ENCODE measurements at regions not wholly inside any gene's neighbourhood (a gene's known extent, or its start where the extent isn't known, plus 50 kb on each side); places are given as distances from the start of the nearest gene placed in this dataset.

DNA sequence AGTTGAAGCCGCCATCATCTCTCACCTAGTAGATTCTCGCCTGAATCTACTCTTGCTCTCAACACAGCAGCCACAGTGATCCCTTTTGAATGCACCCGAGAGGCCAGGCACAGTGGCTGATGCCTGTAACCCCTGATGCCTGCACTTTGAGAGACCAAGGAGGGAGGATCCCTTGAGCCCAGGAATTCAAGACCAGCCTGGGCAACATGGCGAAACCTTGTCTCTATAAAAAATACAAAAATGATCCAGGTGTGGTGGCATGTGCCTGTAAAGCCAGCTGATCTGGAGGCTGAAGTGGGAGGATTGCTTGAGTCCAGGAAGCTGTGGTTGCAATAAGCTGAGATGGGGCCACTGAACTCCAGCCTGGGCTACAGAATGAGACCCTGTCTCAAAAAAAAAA is 60.3 kb upstream of the EML4 start:
- no peak for DNase-seq (ENCODE audit: low spot score in 2 of 2)
- Histone ChIP-seq H3K4me3 (no peak overlapping the region), H3K27ac (no peak overlapping the region), H3K27me3 (no peaks in the 10 kb centered on the region), H3K4me1 (no peaks in the 10 kb centered on the region), H3K9me3 (no peaks in the 10 kb centered on the region), H3K36me3 (no peaks in the 10 kb centered on the region)
- intact Hi-C loops (cut with DNase I; ENCODE audit: low total_unique reads), result loop anchor here (10.0 kb wide), 1 partner anchor 126 kb away; no protein-coding TSS in a partner anchor
- TF ChIP-seq, protein P1, sequence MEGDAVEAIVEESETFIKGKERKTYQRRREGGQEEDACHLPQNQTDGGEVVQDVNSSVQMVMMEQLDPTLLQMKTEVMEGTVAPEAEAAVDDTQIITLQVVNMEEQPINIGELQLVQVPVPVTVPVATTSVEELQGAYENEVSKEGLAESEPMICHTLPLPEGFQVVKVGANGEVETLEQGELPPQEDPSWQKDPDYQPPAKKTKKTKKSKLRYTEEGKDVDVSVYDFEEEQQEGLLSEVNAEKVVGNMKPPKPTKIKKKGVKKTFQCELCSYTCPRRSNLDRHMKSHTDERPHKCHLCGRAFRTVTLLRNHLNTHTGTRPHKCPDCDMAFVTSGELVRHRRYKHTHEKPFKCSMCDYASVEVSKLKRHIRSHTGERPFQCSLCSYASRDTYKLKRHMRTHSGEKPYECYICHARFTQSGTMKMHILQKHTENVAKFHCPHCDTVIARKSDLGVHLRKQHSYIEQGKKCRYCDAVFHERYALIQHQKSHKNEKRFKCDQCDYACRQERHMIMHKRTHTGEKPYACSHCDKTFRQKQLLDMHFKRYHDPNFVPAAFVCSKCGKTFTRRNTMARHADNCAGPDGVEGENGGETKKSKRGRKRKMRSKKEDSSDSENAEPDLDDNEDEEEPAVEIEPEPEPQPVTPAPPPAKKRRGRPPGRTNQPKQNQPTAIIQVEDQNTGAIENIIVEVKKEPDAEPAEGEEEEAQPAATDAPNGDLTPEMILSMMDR (IDR thresholded peaks at IDR 0.05), result no peak
- no peak for TF ChIP-seq POLR2AphosphoS5 (IDR thresholded peaks at IDR 0.05)

DNA sequence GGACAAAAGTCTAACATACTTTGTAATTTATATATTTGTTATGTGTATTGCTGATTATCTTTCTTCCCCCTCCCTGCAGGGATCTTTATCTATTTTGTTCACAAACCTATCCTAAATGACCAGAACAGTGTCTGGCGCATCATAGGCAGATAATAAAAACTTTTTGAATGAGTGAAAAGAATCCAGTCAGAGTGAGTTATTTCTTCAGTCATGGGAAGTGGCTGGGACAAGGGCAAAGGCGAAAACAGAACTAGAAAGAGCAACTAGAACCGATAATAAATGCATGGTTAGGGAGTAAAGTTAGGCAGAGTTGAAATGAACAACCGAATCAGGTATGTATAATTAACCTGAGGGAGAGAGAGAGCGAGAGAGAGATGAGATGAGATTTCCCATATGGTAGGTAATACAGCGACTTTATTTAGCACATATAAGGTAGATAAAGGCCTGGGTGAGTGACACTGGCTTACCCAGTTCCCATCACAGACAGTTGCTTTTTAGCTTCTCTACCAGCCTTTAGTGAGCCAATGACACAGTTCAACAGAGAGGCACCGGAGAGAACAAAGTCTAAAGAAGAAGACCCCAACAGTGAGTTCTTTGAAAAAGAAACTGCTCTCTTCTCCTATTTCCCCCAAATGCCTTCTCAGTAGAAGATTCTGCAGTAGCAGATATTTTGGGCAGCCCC is 59.1 kb upstream of the EML4 start:
- no peaks in the 10 kb centered on the region for H3K27me3 ChIP-seq
- intact Hi-C loops (cut with DNase I; ENCODE audit: low total_unique reads), result loop anchor here (10.0 kb wide), 1 partner anchor 125 kb away; no protein-coding TSS in a partner anchor
- no peaks in the 10 kb centered on the region for H3K4me1 ChIP-seq
- H3K36me3 ChIP-seq, result no peaks in the 10 kb centered on the region
- H3K4me3 ChIP-seq, result no peak overlapping the region
- DNase-seq (ENCODE audit: low spot score in 2 of 2), result no peak
- H3K9me3 ChIP-seq, result no peaks in the 10 kb centered on the region
- TF ChIP-seq, protein P1 (IDR thresholded peaks at IDR 0.05), result no peak
- TF ChIP-seq POLR2AphosphoS5 (IDR thresholded peaks at IDR 0.05), result no peak
- TF ChIP-seq POLR2A (IDR thresholded peaks at IDR 0.05), result no peak
- no peak overlapping the region for H3K27ac ChIP-seq

DNA sequence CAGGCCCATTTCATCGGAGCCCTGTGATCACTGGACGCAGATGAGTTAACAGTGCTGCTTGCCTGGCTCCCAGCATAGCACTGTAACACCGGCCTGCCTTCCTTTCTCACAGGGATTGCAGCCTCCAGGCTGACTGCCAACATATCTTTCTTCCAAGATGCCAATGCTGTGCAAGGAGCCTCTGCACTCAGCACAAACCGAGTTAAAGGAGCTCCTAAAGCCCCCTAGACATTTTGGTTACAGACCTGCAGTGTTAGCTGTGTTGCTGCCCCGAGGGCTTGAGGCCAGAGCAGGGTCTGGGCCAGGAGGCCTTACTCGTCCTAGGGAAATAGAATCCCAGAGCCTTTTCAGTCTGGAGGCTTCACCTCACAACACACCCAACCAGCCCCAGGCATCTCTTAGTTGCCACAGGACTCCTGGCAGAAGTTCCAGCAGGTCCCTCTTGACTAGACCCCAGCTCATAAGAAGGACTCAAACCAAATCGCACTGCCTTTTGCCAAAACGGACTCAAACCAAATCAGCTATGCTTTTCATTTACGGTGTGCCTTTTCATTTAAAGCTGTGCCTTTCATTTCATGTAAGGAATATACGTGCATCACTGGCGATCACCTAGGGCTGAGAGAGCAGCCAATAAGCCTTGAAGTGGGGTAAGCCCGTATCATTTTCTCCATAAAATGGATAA is 58.4 kb upstream of the EML4 start:
- intact Hi-C loops (cut with DNase I; ENCODE audit: low total_unique reads), result no loop called here
- Histone ChIP-seq H3K4me1 (no peaks in the 10 kb centered on the region), H3K27ac (no peak overlapping the region), H3K4me3 (no peak overlapping the region), H3K36me3 (no peaks in the 10 kb centered on the region), H3K27me3 (no peaks in the 10 kb centered on the region), H3K9me3 (no peaks in the 10 kb centered on the region)
- TF ChIP-seq POLR2AphosphoS5 (IDR thresholded peaks at IDR 0.05) (no peak), POLR2A (IDR thresholded peaks at IDR 0.05) (no peak)
- TF ChIP-seq, protein P1 (IDR thresholded peaks at IDR 0.05), result no peak
- DNase-seq (ENCODE audit: low spot score in 2 of 2), result no peak

DNA sequence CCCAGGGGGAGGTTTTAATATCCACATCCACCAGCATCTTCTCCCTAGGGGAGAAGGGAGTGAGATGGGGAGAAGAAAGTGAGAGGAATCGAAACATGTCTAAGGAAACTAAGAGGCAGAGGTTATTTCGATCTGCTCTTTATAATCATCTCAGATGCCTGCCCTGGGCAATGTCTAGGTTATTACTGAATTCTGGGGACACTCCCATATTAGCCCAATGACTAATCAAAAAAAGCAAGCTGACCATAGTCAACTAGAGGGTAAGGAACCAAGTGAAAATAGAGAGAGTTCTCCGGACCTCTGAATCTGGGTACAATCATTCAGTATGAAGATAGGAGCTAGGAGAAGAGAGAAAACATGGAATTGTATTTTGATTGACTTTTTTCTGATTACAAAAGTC is 56.7 kb upstream of the EML4 start:
- DNase-seq (ENCODE audit: low spot score in 2 of 2), result no peak
- intact Hi-C loops (cut with DNase I; ENCODE audit: low total_unique reads), result no loop called here
- TF ChIP-seq POLR2A (IDR thresholded peaks at IDR 0.05) (no peak), POLR2AphosphoS5 (IDR thresholded peaks at IDR 0.05) (no peak)
- TF ChIP-seq, protein P1 (IDR thresholded peaks at IDR 0.05), result no peak
- Histone ChIP-seq H3K9me3 (no peaks in the 10 kb centered on the region), H3K4me1 (peaks cover 0 to 4% of the 10 kb centered on the region in 2 donors), H3K27me3 (no peaks in the 10 kb centered on the region), H3K4me3 (no peak overlapping the region), H3K27ac (no peak overlapping the region), H3K36me3 (no peaks in the 10 kb centered on the region)

DNA sequence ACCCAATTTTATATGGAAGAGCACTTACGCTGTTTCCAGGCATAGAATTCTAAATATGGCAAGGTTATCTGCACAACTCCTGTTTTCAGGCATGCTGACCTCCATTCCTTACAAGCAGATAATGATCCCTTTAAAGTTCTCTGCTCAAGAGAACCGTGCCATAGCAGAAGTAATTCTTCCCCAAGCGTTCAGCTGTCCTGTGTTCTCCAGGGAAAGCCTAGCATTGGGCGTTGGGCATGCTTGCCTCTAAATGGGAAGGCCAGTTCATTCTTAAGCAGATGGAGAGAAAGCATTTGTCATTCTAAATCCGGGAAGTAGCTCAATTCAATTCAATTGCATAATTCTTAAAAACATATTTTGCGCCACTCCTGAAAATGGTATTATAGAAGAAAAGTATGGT is 55.7 kb upstream of the EML4 start:
- intact Hi-C loops (cut with DNase I; ENCODE audit: low total_unique reads), result no loop called here
- no peaks in the 10 kb centered on the region for H3K27me3 ChIP-seq
- H3K4me3 ChIP-seq, result no peak overlapping the region
- TF ChIP-seq POLR2AphosphoS5 (IDR thresholded peaks at IDR 0.05) (no peak), POLR2A (IDR thresholded peaks at IDR 0.05) (no peak)
- TF ChIP-seq, protein P1 (IDR thresholded peaks at IDR 0.05), result no peak
- no peaks in the 10 kb centered on the region for H3K9me3 ChIP-seq
- H3K36me3 ChIP-seq, result no peaks in the 10 kb centered on the region
- no peak for DNase-seq (ENCODE audit: low spot score in 2 of 2)
- H3K4me1 ChIP-seq, result peaks cover 0 to 14% of the 10 kb centered on the region in 2 donors
- no peak overlapping the region for H3K27ac ChIP-seq

All from breast epithelium (tissue), 4 donors.